ENCODE measurements at regions not wholly inside any gene's neighbourhood (a gene's known extent, or its start where the extent isn't known, plus 50 kb on each side); places are given as distances from the start of the nearest gene placed in this dataset.

GRCh38 chr2:31748041-31748440, 167.3 kb upstream of the SRD5A2 start:
- TF ChIP-seq GATA2 (IDR thresholded peaks at IDR 0.05; ENCODE audit: low read depth, low read length) (no peak), GATA3 (IDR thresholded peaks at IDR 0.05; ENCODE audit: low read depth, low read length) (no peak)
